ENCODE measurements at regions not wholly inside any gene's neighbourhood (a gene's known extent, or its start where the extent isn't known, plus 50 kb on each side); places are given as distances from the start of the nearest gene placed in this dataset.

DNA sequence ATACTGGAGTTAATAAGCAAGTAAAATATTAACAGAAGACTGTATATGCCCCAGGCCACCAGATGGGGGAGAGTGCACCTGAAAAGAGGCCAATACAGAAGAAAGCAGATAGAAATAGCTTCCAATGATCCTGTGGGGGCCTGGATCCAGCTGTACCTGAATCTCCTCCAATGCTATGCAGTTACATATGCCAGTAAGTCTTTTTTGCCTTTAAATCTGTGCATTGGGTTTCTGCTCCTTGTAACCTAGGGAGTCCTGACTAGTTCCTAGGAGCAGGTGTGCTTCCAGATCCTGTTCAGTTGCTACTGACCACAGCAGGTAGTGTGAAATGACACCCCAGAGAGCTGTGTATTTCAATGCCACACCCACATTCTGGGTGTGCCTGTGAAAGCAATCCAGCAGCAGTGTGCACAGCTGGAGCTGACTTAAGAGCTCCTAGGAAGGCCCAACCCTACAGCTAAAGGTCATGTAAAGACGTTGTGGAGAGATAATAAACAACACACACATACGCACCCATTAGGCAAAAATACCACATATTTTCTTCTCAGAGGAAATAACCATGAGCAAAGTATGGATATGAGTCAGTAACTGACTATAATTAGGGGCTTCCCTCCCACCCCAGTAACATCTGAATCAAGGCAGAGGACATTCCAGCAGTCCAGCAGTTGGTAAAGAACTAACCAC, 62.2 kb upstream of the AKAP13 start (continued):
- TF ChIP-seq ETV6 (conservative IDR thresholded peaks at IDR 0.05 in 1 of 2, IDR thresholded peaks at IDR 0.05 in 1 of 2; ENCODE audit: borderline replicate concordance in 1 of 2, low read depth in 1 of 2) (peak in 1 of 2 experiments; percentile 96; a peak in 2 of 4 replicates), RFX5 (IDR thresholded peaks at IDR 0.05; ENCODE audit: low read depth, low read length) (no peak), BACH1 (IDR thresholded peaks at IDR 0.05; ENCODE audit: borderline replicate concordance) (peak; percentile 86), PBX3 (IDR thresholded peaks at IDR 0.05; ENCODE audit: insufficient replicate concordance, low read depth, low read length) (no peak), NR2C2 (IDR thresholded peaks at IDR 0.05; ENCODE audit: borderline replicate concordance, control insufficient read depth, insufficient read length, low read depth) (no peak), POLR2A (IDR thresholded peaks at IDR 0.05; ENCODE audit: low read depth, low read length) (no peak), ZNF274 (IDR thresholded peaks at IDR 0.05; ENCODE audit: insufficient read depth, insufficient read length) (no peak), ASH2L (IDR thresholded peaks at IDR 0.05; ENCODE audit: borderline replicate concordance, low read depth) (no peak), RBBP5 (conservative IDR thresholded peaks at IDR 0.05) (no peak), ZNF207 (IDR thresholded peaks at IDR 0.05; ENCODE audit: borderline replicate concordance) (no peak), IRF5 (IDR thresholded peaks at IDR 0.05; ENCODE audit: borderline replicate concordance) (no peak), ZNF217 (IDR thresholded peaks at IDR 0.05) (peak; percentile 80; the same call in 1 of the 2 replicates), SMARCA5 (IDR thresholded peaks at IDR 0.05) (peak; percentile 81; the same call in 1 of the 2 replicates), CEBPZ (IDR thresholded peaks at IDR 0.05; ENCODE audit: low read depth, low read length) (no peak), NFYA (IDR thresholded peaks at IDR 0.05; ENCODE audit: borderline replicate concordance, low read depth, low read length) (no peak), GATAD2B (conservative IDR thresholded peaks at IDR 0.05; ENCODE audit: low read depth) (peak; percentile 76), JUNB (IDR thresholded peaks at IDR 0.05) (peak; percentile 99), RB1 (IDR thresholded peaks at IDR 0.05; ENCODE audit: borderline replicate concordance) (no peak), SMAD5 (IDR thresholded peaks at IDR 0.05; ENCODE audit: low read depth) (no peak)
- TF ChIP-seq, protein P1, sequence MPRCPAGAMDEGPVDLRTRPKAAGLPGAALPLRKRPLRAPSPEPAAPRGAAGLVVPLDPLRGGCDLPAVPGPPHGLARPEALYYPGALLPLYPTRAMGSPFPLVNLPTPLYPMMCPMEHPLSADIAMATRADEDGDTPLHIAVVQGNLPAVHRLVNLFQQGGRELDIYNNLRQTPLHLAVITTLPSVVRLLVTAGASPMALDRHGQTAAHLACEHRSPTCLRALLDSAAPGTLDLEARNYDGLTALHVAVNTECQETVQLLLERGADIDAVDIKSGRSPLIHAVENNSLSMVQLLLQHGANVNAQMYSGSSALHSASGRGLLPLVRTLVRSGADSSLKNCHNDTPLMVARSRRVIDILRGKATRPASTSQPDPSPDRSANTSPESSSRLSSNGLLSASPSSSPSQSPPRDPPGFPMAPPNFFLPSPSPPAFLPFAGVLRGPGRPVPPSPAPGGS (IDR thresholded peaks at IDR 0.05; ENCODE audit: borderline replicate concordance, insufficient read depth, low read depth, low read length, poor library complexity, severe bottlenecking): peak; percentile 86
- TF ChIP-seq, protein P2, sequence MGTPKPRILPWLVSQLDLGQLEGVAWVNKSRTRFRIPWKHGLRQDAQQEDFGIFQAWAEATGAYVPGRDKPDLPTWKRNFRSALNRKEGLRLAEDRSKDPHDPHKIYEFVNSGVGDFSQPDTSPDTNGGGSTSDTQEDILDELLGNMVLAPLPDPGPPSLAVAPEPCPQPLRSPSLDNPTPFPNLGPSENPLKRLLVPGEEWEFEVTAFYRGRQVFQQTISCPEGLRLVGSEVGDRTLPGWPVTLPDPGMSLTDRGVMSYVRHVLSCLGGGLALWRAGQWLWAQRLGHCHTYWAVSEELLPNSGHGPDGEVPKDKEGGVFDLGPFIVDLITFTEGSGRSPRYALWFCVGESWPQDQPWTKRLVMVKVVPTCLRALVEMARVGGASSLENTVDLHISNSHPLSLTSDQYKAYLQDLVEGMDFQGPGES (IDR thresholded peaks at IDR 0.05): no peak

Measured in GM12878 (cell line).